Bronchial epithelial cell (primary cell): ENCODE measurements at regions not wholly inside any gene's neighbourhood (a gene's known extent, or its start where the extent isn't known, plus 50 kb on each side); places are given as distances from the start of the nearest gene placed in this dataset.

Experiments
- DNase-seq: peaks from one replicate; pipeline ENCODE4 v3.0.0-alpha.2; 2010; ENCODE audit warnings: low read depth
- FAIRE-seq: peaks from 2 replicates; lab custom pipeline; 2011; peaks lifted over from hg19 to GRCh38; lab: Jason Lieb, UNC
- H3K27me3 ChIP-seq: 2 replicates; pipeline ENCODE4 v1.5.1; 2011; ENCODE audit warnings: low read length; ENCODE audit not compliant: control insufficient read depth, insufficient read depth
- H3K36me3 ChIP-seq: 2 replicates; pipeline ENCODE4 v1.5.1; 2011; ENCODE audit warnings: low read length; ENCODE audit not compliant: control insufficient read depth, insufficient read depth
- H3K4me3 ChIP-seq: 2 replicates; pipeline ENCODE4 v1.5.1; 2011; ENCODE audit warnings: mild to moderate bottlenecking, low read depth, low read length, control low read depth
- CTCF ChIP-seq: IDR thresholded peaks from 2 replicates; pipeline ENCODE4 v1.5.1; 2011; ENCODE audit warnings: mild to moderate bottlenecking, moderate library complexity, low read length, control low read depth, inconsistent platforms; ENCODE audit not compliant: insufficient read depth, severe bottlenecking

- no peaks in the 10 kb centered on the region for H3K27me3 ChIP-seq
- FAIRE-seq = no peak
- TF ChIP-seq CTCF = no peak
- H3K4me3 ChIP-seq = no peak overlapping the region
- no peak for DNase-seq
- H3K36me3 ChIP-seq = no peaks in the 10 kb centered on the region
Observed at GRCh38 chr6:92339936-92340640, 1079.3 kb downstream of the EPHA7 start.

- DNase-seq = no peak
Observed at GRCh38 chr6:92337571-92337970, 1081.8 kb downstream of the EPHA7 start.

GRCh38 chr6:92329208-92329847, 1090.0 kb downstream of the EPHA7 start:
- DNase-seq = no peak
- no peak for TF ChIP-seq CTCF
- no peak for FAIRE-seq
- no peaks in the 10 kb centered on the region for H3K36me3 ChIP-seq
- no peak overlapping the region for H3K4me3 ChIP-seq
- no peaks in the 10 kb centered on the region for H3K27me3 ChIP-seq

More at GRCh38 chr6:92337571-92337970, 1081.8 kb downstream of the EPHA7 start:
- no peak for TF ChIP-seq CTCF
- FAIRE-seq = no peak
- Histone ChIP-seq H3K27me3 (no peaks in the 10 kb centered on the region), H3K36me3 (no peaks in the 10 kb centered on the region), H3K4me3 (no peak overlapping the region)

GRCh38 chr6:92315312-92315711, 1104.0 kb downstream of the EPHA7 start:
- no peak for TF ChIP-seq CTCF
- FAIRE-seq (no peak), DNase-seq (no peak)
- Histone ChIP-seq H3K4me3 (no peak overlapping the region), H3K27me3 (no peaks in the 10 kb centered on the region), H3K36me3 (no peaks in the 10 kb centered on the region)

GRCh38 chr6:92297101-92297500, 1122.3 kb downstream of the EPHA7 start:
- no peak for TF ChIP-seq CTCF
- Histone ChIP-seq H3K36me3 (no peaks in the 10 kb centered on the region), H3K27me3 (no peaks in the 10 kb centered on the region), H3K4me3 (no peak overlapping the region)
- FAIRE-seq (no peak), DNase-seq (no peak)
